GM12892 (cell line): ENCODE measurements at regions not wholly inside any gene's neighbourhood (a gene's known extent, or its start where the extent isn't known, plus 50 kb on each side); places are given as distances from the start of the nearest gene placed in this dataset.

ENCODE experiments used
- POLR2A ChIP-seq: IDR thresholded peaks from 2 replicates; pipeline ENCODE4 v1.6.1; 2011; ENCODE audit warnings: low read depth, low read length, control low read depth
- POLR2AphosphoS5 ChIP-seq: IDR thresholded peaks from 2 replicates; pipeline ENCODE4 v1.6.1; 2011; ENCODE audit warnings: low read depth, low read length, control low read depth
- TAF1 ChIP-seq: IDR thresholded peaks from 2 replicates; pipeline ENCODE4 v1.6.1; 2011; ENCODE audit warnings: low read depth, mild to moderate bottlenecking, control low read depth, low read length, borderline replicate concordance

DNA sequence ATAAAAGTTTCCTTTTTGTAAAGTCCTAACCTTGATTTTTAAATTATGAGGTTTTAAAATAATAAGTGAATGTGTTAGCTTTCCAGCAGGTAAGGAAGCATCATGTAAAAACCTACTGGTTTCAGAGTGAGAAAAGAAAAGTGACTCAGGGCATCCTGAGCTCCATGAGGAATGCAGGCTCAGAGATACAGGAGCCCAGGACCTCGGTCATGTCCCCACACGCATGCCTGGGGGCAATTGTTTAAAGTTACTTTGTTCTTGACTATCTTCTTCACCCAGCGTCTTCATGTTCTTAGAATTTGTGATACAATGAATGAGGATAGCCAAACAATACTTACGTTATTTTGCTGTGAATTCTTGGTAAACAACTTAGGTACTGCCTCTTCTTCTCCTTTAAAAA lies 117.4 kb upstream of the PLPPR5 start:
- TF ChIP-seq POLR2A (no peak), POLR2AphosphoS5 (no peak), TAF1 (no peak)
